ENCODE measurements at regions not wholly inside any gene's neighbourhood (a gene's known extent, or its start where the extent isn't known, plus 50 kb on each side); places are given as distances from the start of the nearest gene placed in this dataset.

GRCh38 chr5:24289582-24290335 is 355.0 kb downstream of the CDH10 start:
- TF ChIP-seq ZZZ3 (IDR thresholded peaks at IDR 0.05; ENCODE audit: control insufficient read depth, insufficient read length, low read depth), result no peak
- no peak for TF ChIP-seq EZH2 (IDR thresholded peaks at IDR 0.05; ENCODE audit: borderline replicate concordance, control insufficient read depth, low read depth, low read length)
- no peak for TF ChIP-seq EP300 (IDR thresholded peaks at IDR 0.05; ENCODE audit: borderline replicate concordance in 1 of 2, control insufficient read depth in 1 of 2, low read depth in 2 of 2, low read length in 2 of 2)

Measured in GM12878 (cell line).